Fibroblast of lung (primary cell): ENCODE measurements at regions not wholly inside any gene's neighbourhood (a gene's known extent, or its start where the extent isn't known, plus 50 kb on each side); places are given as distances from the start of the nearest gene placed in this dataset.

Experiments
- DNase-seq, 2 donors: peaks; one replicate each; pipeline versions ENCODE4 v3.0.0 to v3.0.0-alpha.2; 2010; ENCODE audit warnings: low read depth in 2 of 2
- H2AFZ ChIP-seq: 2 replicates; pipeline ENCODE4 v1.5.1; 2012; ENCODE audit warnings: low read length, control low read depth, inconsistent platforms
- H3K27ac ChIP-seq: 2 replicates; pipeline ENCODE4 v1.5.1; 2011; ENCODE audit warnings: low read length, control low read depth; ENCODE audit not compliant: insufficient read depth
- H3K27me3 ChIP-seq: 2 replicates; pipeline ENCODE4 v1.5.1; 2011; ENCODE audit warnings: mild to moderate bottlenecking, low read length; ENCODE audit not compliant: control insufficient read depth, insufficient read depth
- H3K36me3 ChIP-seq: 2 replicates; pipeline ENCODE4 v1.5.1; 2011; ENCODE audit warnings: low read length; ENCODE audit not compliant: control insufficient read depth, insufficient read depth
- H3K4me1 ChIP-seq: 2 replicates; pipeline ENCODE4 v1.5.1; 2011; ENCODE audit warnings: low read length; ENCODE audit not compliant: control insufficient read depth, insufficient read depth; ENCODE audit errors: extremely low read depth
- H3K4me2 ChIP-seq: 2 replicates; pipeline ENCODE4 v1.5.1; 2011; ENCODE audit warnings: low read length, control low read depth; ENCODE audit not compliant: insufficient read depth; ENCODE audit errors: extremely low read depth
- H3K4me3 ChIP-seq, 4 experiments: fragments of 200-600 bp in 1 of 4; sonication (generic) in 1 of 4; replicated peaks in 1 of 4; 2 replicates each; pipeline ENCODE4 v1.5.1; 2011 to 2016; ENCODE audit warnings: low read length in 4 of 4, low read depth in 3 of 4, mild to moderate bottlenecking in 3 of 4, control low read depth in 2 of 4, inconsistent platforms in 1 of 4, mixed read lengths in 1 of 4; ENCODE audit not compliant: insufficient read depth in 1 of 4; ENCODE audit errors: control extremely low read depth in 1 of 4
- H3K79me2 ChIP-seq: 2 replicates; pipeline ENCODE4 v1.5.1; 2012; ENCODE audit warnings: mild to moderate bottlenecking, low read length, inconsistent platforms; ENCODE audit not compliant: control insufficient read depth, insufficient read depth
- H3K9ac ChIP-seq: 2 replicates; pipeline ENCODE4 v1.5.1; 2011; ENCODE audit warnings: mild to moderate bottlenecking, low read length, control low read depth; ENCODE audit not compliant: insufficient read depth
- H3K9me3 ChIP-seq: 2 replicates; pipeline ENCODE4 v1.5.1; 2012; ENCODE audit warnings: low read depth, low read length; ENCODE audit not compliant: control insufficient read depth, insufficient read depth
- H4K20me1 ChIP-seq: 2 replicates; pipeline ENCODE4 v1.5.1; 2011; ENCODE audit warnings: low read length; ENCODE audit not compliant: control insufficient read depth, insufficient read depth; ENCODE audit errors: extremely low read depth
- EZH2 ChIP-seq: IDR thresholded peaks from 2 replicates; pipeline ENCODE4 v1.5.1; 2012; ENCODE audit warnings: low read length, control low read depth, mild to moderate bottlenecking; ENCODE audit errors: missing control alignments
- TF ChIP-seq, protein P1 (sequence below), 2 donors: IDR thresholded peaks in 1 of 2; conservative IDR thresholded peaks in 1 of 2; 1 replicate in 1 of 2; 2 replicates in 1 of 2; pipeline ENCODE4 v1.5.1; 2011 to 2012; ENCODE audit warnings: low read length in 2 of 2, control low read depth in 1 of 2, inconsistent platforms in 1 of 2, low read depth in 1 of 2, mild to moderate bottlenecking in 1 of 2

DNA sequence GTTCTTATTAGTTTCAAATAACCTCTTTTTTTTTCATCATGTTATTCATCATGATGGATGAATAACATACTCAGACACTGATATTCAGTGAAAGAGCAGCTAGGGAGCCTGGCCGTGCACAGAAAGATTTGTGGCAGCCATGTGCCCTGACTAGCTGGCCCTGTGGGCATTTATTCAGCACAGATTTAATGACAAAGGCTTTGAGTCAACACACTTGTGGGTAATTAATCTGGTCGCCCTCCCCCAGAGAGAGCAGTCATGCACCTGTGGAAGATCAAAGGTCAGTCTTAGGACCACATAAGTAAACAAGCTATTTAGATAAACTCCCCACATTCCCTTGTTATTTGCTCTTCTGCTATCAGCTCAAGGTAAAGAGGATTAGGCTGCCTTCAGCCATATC is 153.2 kb upstream of the HMCN1 start:
- no peaks in the 10 kb centered on the region for H3K27me3 ChIP-seq
- TF ChIP-seq, protein P1, sequence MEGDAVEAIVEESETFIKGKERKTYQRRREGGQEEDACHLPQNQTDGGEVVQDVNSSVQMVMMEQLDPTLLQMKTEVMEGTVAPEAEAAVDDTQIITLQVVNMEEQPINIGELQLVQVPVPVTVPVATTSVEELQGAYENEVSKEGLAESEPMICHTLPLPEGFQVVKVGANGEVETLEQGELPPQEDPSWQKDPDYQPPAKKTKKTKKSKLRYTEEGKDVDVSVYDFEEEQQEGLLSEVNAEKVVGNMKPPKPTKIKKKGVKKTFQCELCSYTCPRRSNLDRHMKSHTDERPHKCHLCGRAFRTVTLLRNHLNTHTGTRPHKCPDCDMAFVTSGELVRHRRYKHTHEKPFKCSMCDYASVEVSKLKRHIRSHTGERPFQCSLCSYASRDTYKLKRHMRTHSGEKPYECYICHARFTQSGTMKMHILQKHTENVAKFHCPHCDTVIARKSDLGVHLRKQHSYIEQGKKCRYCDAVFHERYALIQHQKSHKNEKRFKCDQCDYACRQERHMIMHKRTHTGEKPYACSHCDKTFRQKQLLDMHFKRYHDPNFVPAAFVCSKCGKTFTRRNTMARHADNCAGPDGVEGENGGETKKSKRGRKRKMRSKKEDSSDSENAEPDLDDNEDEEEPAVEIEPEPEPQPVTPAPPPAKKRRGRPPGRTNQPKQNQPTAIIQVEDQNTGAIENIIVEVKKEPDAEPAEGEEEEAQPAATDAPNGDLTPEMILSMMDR (conservative IDR thresholded peaks at IDR 0.05 in 1 of 2, IDR thresholded peaks at IDR 0.05 in 1 of 2; ENCODE audit: low read depth in 1 of 2, low read length in 2 of 2), result no peak
- TF ChIP-seq EZH2, result no peak
- H3K36me3 ChIP-seq, result no peaks in the 10 kb centered on the region
- no peaks in the 10 kb centered on the region for H3K9me3 ChIP-seq
- H2AFZ ChIP-seq, result no peak overlapping the region
- H4K20me1 ChIP-seq, result no peaks in the 10 kb centered on the region
- H3K4me3 ChIP-seq, result no peak overlapping the region
- no peak overlapping the region for H3K9ac ChIP-seq
- no peak overlapping the region for H3K27ac ChIP-seq
- no peaks in the 10 kb centered on the region for H3K4me1 ChIP-seq
- no peak for DNase-seq
- H3K4me2 ChIP-seq, result no peak overlapping the region
- H3K79me2 ChIP-seq, result no peaks in the 10 kb centered on the region

DNA sequence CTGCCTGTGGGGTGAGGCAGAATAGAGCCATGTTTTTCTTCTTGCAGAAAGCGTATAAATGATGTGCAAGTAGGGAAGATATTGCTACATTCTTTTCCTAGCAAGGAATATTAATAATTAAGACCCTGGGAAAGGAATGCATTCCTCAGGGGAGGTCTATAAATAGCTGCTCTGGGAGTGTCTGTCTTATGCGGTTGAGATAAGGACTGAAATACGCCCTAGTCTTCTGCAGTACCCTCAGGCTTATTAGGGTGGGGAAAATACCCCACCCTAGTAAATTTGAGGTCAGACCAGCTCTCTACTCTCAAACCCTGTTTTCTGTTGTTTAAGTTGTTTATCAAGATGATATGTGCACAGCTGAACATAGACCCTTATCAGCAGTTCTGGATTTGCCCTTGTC is 155.9 kb upstream of the HMCN1 start:
- Histone ChIP-seq H3K27ac (no peak overlapping the region), H3K4me1 (no peaks in the 10 kb centered on the region), H3K9ac (no peak overlapping the region), H3K4me2 (no peak overlapping the region), H4K20me1 (no peaks in the 10 kb centered on the region), H3K27me3 (no peaks in the 10 kb centered on the region), H3K36me3 (no peaks in the 10 kb centered on the region), H3K9me3 (no peaks in the 10 kb centered on the region), H2AFZ (no peak overlapping the region), H3K4me3 (no peak overlapping the region), H3K79me2 (no peaks in the 10 kb centered on the region)
- DNase-seq, result no peak
- TF ChIP-seq, protein P1 (conservative IDR thresholded peaks at IDR 0.05 in 1 of 2, IDR thresholded peaks at IDR 0.05 in 1 of 2; ENCODE audit: low read depth in 1 of 2, low read length in 2 of 2), result no peak
- TF ChIP-seq EZH2, result no peak

DNA sequence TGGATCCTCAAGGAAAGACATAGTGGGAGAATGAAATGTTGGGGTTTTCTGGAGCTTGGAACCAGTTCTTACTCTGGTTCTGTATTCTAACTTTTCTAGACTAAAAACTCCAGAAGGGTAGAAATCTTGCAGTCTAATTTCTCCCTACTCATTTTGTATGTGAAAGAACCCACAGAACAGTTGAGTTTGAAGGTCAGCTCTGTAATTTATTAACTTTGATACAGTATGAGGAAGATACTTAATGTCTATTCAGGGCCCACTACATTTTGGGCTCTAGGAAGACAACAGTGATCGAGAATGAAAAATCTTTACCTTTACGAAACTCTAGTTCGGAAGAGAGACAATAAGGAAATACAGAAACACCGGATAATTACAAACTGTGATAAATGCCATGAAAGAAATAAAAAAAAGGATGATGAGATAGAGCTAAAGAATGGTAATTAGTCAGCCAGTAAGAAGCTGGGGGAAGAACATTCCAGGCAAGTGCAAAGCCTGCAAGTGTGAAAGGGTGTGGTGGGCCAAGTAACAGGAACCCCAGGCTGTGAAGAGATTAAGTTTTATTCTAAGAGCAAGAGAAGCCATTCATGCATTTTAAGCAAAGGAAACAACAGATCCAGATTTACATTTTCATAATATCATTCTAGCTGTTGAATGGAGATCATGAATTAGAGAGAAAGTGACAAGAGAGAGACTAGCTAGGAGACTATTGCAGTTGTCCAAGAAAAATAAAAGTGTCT is 159.9 kb upstream of the HMCN1 start:
- no peak overlapping the region for H3K9ac ChIP-seq
- H4K20me1 ChIP-seq, result no peaks in the 10 kb centered on the region
- H3K4me3 ChIP-seq, result no peak overlapping the region
- H2AFZ ChIP-seq, result no peak overlapping the region
- H3K79me2 ChIP-seq, result no peaks in the 10 kb centered on the region
- H3K27ac ChIP-seq, result no peak overlapping the region
- no peaks in the 10 kb centered on the region for H3K27me3 ChIP-seq
- no peaks in the 10 kb centered on the region for H3K4me1 ChIP-seq
- no peak overlapping the region for H3K4me2 ChIP-seq
- TF ChIP-seq, protein P1 (conservative IDR thresholded peaks at IDR 0.05 in 1 of 2, IDR thresholded peaks at IDR 0.05 in 1 of 2; ENCODE audit: low read depth in 1 of 2, low read length in 2 of 2), result no peak
- TF ChIP-seq EZH2, result no peak
- peak in 1 of 2 donors; percentile 60 for DNase-seq
- no peaks in the 10 kb centered on the region for H3K9me3 ChIP-seq
- H3K36me3 ChIP-seq, result no peaks in the 10 kb centered on the region
